HCT116 (cell line): ENCODE measurements at regions not wholly inside any gene's neighbourhood (a gene's known extent, or its start where the extent isn't known, plus 50 kb on each side); places are given as distances from the start of the nearest gene placed in this dataset.

Experiments
- CTCF ChIP-seq, 3 experiments: fragments of 200-600 bp in 1 of 3; sonication (generic) in 1 of 3; IDR thresholded peaks in 2 of 3; conservative IDR thresholded peaks in 1 of 3; 2 replicates each; pipeline ENCODE4 v1.5.1; 2012 to 2017; ENCODE audit warnings: low read depth in 2 of 3, low read length in 2 of 3, antibody characterized with exemption in 1 of 3, borderline replicate concordance in 1 of 3, control low read depth in 1 of 3, mild to moderate bottlenecking in 1 of 3, mixed read lengths in 1 of 3, mixed run types in 1 of 3, moderate library complexity in 1 of 3; ENCODE audit not compliant: insufficient read depth in 1 of 3
- FOSL1 ChIP-seq: IDR thresholded peaks from 2 replicates; pipeline ENCODE4 v1.6.1; 2012; ENCODE audit warnings: low read depth
- POLR2A ChIP-seq: IDR thresholded peaks from 2 replicates; pipeline ENCODE4 v1.7.0; 2011; ENCODE audit warnings: borderline replicate concordance; ENCODE audit not compliant: insufficient read depth, insufficient read length; ENCODE audit errors: extremely low read depth
- POLR2AphosphoS5 ChIP-seq: IDR thresholded peaks from 2 replicates; pipeline ENCODE4 v1.6.1; 2011; ENCODE audit warnings: mild to moderate bottlenecking, low read depth, low read length, moderate library complexity
- YY1 ChIP-seq: IDR thresholded peaks from 2 replicates; pipeline ENCODE4 v1.6.1; 2011; ENCODE audit warnings: low read length, low read depth, moderate library complexity, mild to moderate bottlenecking; ENCODE audit not compliant: insufficient replicate concordance; ENCODE audit errors: extremely low read depth

DNA sequence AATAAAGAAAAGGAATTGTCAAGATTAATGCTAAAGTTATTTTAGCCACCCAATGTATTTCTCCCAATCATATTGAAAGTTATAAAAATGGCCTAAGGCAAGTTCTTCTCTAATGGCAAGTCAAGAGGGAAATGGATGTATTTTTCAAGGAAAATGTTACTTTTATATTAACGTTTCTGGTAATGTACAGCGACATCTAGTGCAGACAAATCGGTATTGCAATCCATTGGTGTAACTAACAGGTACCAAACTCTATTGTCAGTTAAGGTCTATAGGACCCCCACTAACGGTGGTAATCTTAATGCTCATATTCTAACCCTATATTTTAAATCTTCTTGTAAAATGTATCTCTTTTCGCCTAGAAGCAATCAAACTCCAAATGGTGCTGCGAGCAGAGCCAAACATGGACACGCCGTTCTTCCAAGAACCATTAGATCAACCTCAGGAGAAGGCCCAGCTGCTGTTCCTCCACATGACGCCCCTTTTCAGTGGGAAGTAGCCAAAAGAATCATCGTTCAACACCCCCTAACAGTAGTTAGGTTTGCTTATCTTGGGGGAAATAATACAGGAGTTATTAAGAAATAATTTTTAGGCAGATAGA lies 98.5 kb upstream of the PABPC3 start:
- no peak for TF ChIP-seq POLR2AphosphoS5
- TF ChIP-seq YY1, result no peak
- TF ChIP-seq CTCF (IDR thresholded peaks at IDR 0.05 in 2 of 3, conservative IDR thresholded peaks at IDR 0.05 in 1 of 3; ENCODE audit: borderline replicate concordance in 1 of 3, insufficient read depth in 1 of 3, low read depth in 2 of 3, low read length in 2 of 3), result peak; percentile 33 to 82 (median 62); a peak in 5 of 6 replicates
- no peak for TF ChIP-seq POLR2A
- no peak for TF ChIP-seq FOSL1
